ENCODE measurements at regions not wholly inside any gene's neighbourhood (a gene's known extent, or its start where the extent isn't known, plus 50 kb on each side); places are given as distances from the start of the nearest gene placed in this dataset.
"Not testable (repeated sequence)": the region's sequence is repeated elsewhere in the genome, so short reads cannot be mapped to it uniquely, and the experiment has no call there.

DNA sequence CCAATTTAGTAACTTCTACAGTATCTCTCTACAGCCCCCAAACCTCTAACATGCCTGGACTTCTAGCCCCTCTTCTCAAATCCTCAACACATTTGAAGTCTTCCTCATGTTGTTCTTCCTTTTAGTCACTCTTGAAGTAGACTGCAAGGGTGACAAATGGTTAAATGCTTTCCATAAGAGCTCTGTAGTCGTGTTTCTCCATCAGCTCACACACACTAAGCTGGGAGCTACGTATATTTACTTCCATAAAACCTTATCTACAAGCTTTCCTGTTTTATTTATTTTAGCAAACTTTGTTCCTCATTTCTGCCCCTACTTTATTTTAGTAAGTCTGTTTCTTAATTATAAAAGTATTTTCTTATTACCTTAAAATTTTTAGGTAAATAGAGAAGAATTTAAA lies 49.9 kb upstream of the NOTCH2NLA start:
- H3K27ac ChIP-seq; H3K9me3 ChIP-seq; DNase-seq; H3K27me3 ChIP-seq; H3K4me3 ChIP-seq; H3K4me1 ChIP-seq; intact Hi-C loops (cut with DNase I; ENCODE audit: low total_unique reads); H3K36me3 ChIP-seq: not testable (repeated sequence)
